Neural cell (in vitro differentiated cells): ENCODE measurements at regions not wholly inside any gene's neighbourhood (a gene's known extent, or its start where the extent isn't known, plus 50 kb on each side); places are given as distances from the start of the nearest gene placed in this dataset.

Source experiments
- H2AFZ ChIP-seq: fragments of 200-600, 300-800 bp; sonication (generic), shearing (Covaris generic); 2 replicates; pipeline ENCODE4 v1.6.0; 2014; ENCODE audit warnings: low read depth, mild to moderate bottlenecking, antibody characterized with exemption, low read length, moderate library complexity
- H3F3A ChIP-seq: fragments of 200-600 bp; shearing (Covaris generic); 2 replicates; pipeline ENCODE4 v1.6.1; 2016; ENCODE audit warnings: mild to moderate bottlenecking, moderate library complexity, mixed read lengths, antibody characterized with exemption, low read length; ENCODE audit not compliant: insufficient read depth, poor library complexity, severe bottlenecking
- H3K27ac ChIP-seq: fragments of 200-600, 300-800 bp; sonication (generic), shearing (Covaris generic); 2 replicates; pipeline ENCODE4 v1.5.1; 2014; ENCODE audit warnings: mild to moderate bottlenecking, low read length, moderate library complexity
- H3K27me3 ChIP-seq: fragments of 300-800, 200-600 bp; sonication (generic), shearing (Covaris generic); 2 replicates; pipeline ENCODE4 v1.6.0; 2014; ENCODE audit warnings: mild to moderate bottlenecking, low read depth, low read length, moderate library complexity; ENCODE audit not compliant: insufficient read depth
- H3K36me3 ChIP-seq: fragments of 300-800, 200-600 bp; sonication (generic), shearing (Covaris generic); 2 replicates; pipeline ENCODE4 v1.5.1; 2014; ENCODE audit warnings: mild to moderate bottlenecking, antibody characterized with exemption, low read length, moderate library complexity; ENCODE audit not compliant: insufficient read depth
- H3K4me2 ChIP-seq: fragments of 300-800, 200-600 bp; sonication (generic), shearing (Covaris generic); 2 replicates; pipeline ENCODE4 v1.6.0; 2014; ENCODE audit warnings: mild to moderate bottlenecking, low read length
- H3K4me3 ChIP-seq: fragments of 300-800, 200-600 bp; sonication (generic), shearing (Covaris generic); 2 replicates; pipeline ENCODE4 v1.5.1; 2014; ENCODE audit warnings: mild to moderate bottlenecking, low read length, moderate library complexity
- H3K79me2 ChIP-seq: fragments of 200-600 bp; shearing (Covaris generic); replicated peaks from 2 replicates; pipeline ENCODE4 v1.6.0; 2014; ENCODE audit warnings: mild to moderate bottlenecking, low read length, moderate library complexity; ENCODE audit not compliant: insufficient read depth
- H3K9ac ChIP-seq: fragments of 300-800, 200-600 bp; sonication (generic), shearing (Covaris generic); 2 replicates; pipeline ENCODE4 v1.6.1; 2016; ENCODE audit warnings: mild to moderate bottlenecking, low read length, mixed read lengths
- H3K9me2 ChIP-seq: fragments of 200-600 bp; shearing (Covaris generic); 2 replicates; pipeline ENCODE4 v1.6.1; 2016; ENCODE audit warnings: mild to moderate bottlenecking, low read length, mixed read lengths; ENCODE audit not compliant: insufficient read depth
- H3K9me3 ChIP-seq: fragments of 200-600, 300-800 bp; sonication (generic), shearing (Covaris generic); 2 replicates; pipeline ENCODE4 v1.6.1; 2016; ENCODE audit warnings: mild to moderate bottlenecking, mixed run types, low read length, moderate library complexity, mixed read lengths
- H4K20me1 ChIP-seq: fragments of 200-600 bp; shearing (Covaris generic); 2 replicates; pipeline ENCODE4 v1.6.1; 2016; ENCODE audit warnings: mild to moderate bottlenecking, mixed run types; ENCODE audit not compliant: insufficient read depth
- CTCF ChIP-seq: fragments of 450-650 bp; IDR thresholded peaks from 2 replicates; pipeline ENCODE4 v1.5.1; 2014; ENCODE audit warnings: antibody characterized with exemption, mild to moderate bottlenecking, moderate library complexity; ENCODE audit not compliant: poor library complexity, severe bottlenecking
- EP300 ChIP-seq: fragments of 450-650 bp; conservative IDR thresholded peaks from 2 replicates; pipeline ENCODE4 v1.6.1; 2014; ENCODE audit warnings: antibody characterized with exemption, mild to moderate bottlenecking, moderate library complexity; ENCODE audit not compliant: poor library complexity, severe bottlenecking
- EZH2 ChIP-seq: fragments of 200-600, 300-800 bp; shearing (Covaris generic), sonication (generic); IDR thresholded peaks from 2 replicates; pipeline ENCODE4 v1.6.1; 2014; ENCODE audit warnings: antibody characterized with exemption, low read length, borderline replicate concordance, mild to moderate bottlenecking; ENCODE audit not compliant: insufficient read depth, poor library complexity, severe bottlenecking
- MXI1 ChIP-seq: fragments of 450-650 bp; conservative IDR thresholded peaks from 2 replicates; pipeline ENCODE4 v1.6.1; 2014; ENCODE audit warnings: antibody characterized with exemption, mild to moderate bottlenecking; ENCODE audit not compliant: poor library complexity, severe bottlenecking
- POLR2AphosphoS5 ChIP-seq: IDR thresholded peaks from 2 replicates; pipeline ENCODE4 v1.6.1; 2012
- SMC3 ChIP-seq: fragments of 450-650 bp; conservative IDR thresholded peaks from 2 replicates; pipeline ENCODE4 v1.6.1; 2014; ENCODE audit warnings: antibody characterized with exemption, mild to moderate bottlenecking, moderate library complexity; ENCODE audit not compliant: poor library complexity
- TAF1 ChIP-seq: IDR thresholded peaks from 2 replicates; pipeline ENCODE4 v1.6.1; 2012; ENCODE audit warnings: low read depth
- TF ChIP-seq, protein P1 (sequence below): IDR thresholded peaks from 2 replicates; pipeline ENCODE4 v1.6.1; 2012; ENCODE audit warnings: borderline replicate concordance

DNA sequence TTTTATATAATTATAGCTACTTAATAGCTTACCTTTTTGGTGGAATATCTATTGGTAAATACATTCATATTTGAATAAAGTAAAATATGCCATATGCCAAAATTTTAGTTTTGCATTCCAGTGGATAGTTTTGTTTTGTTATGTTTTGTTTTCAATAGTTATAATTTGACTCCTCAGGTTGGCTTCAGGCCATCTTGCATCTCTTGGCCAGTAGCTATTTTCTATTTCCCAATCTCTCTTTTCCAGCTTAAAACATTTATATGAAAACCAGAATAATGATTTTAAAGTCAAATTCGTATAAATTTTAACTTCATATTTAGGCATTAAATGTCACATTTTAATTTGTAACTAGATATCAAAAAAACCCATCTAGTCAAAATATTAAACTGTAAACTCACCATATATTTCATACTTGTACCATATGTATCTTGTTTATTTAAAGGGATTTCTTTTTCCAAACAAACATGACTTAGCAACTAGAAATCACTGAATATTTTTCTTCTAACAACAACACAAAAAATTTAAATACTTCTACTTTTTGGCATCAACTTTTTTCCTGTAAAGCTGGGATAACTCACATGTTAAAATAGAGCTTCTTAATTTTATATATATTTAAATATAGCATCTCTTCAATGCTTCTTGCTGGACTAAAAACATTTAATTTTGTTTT is 1209.6 kb downstream of the PCDH7 start (continued):
- TF ChIP-seq, protein P1, sequence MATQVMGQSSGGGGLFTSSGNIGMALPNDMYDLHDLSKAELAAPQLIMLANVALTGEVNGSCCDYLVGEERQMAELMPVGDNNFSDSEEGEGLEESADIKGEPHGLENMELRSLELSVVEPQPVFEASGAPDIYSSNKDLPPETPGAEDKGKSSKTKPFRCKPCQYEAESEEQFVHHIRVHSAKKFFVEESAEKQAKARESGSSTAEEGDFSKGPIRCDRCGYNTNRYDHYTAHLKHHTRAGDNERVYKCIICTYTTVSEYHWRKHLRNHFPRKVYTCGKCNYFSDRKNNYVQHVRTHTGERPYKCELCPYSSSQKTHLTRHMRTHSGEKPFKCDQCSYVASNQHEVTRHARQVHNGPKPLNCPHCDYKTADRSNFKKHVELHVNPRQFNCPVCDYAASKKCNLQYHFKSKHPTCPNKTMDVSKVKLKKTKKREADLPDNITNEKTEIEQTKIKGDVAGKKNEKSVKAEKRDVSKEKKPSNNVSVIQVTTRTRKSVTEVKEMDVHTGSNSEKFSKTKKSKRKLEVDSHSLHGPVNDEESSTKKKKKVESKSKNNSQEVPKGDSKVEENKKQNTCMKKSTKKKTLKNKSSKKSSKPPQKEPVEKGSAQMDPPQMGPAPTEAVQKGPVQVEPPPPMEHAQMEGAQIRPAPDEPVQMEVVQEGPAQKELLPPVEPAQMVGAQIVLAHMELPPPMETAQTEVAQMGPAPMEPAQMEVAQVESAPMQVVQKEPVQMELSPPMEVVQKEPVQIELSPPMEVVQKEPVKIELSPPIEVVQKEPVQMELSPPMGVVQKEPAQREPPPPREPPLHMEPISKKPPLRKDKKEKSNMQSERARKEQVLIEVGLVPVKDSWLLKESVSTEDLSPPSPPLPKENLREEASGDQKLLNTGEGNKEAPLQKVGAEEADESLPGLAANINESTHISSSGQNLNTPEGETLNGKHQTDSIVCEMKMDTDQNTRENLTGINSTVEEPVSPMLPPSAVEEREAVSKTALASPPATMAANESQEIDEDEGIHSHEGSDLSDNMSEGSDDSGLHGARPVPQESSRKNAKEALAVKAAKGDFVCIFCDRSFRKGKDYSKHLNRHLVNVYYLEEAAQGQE, result no peak

DNA sequence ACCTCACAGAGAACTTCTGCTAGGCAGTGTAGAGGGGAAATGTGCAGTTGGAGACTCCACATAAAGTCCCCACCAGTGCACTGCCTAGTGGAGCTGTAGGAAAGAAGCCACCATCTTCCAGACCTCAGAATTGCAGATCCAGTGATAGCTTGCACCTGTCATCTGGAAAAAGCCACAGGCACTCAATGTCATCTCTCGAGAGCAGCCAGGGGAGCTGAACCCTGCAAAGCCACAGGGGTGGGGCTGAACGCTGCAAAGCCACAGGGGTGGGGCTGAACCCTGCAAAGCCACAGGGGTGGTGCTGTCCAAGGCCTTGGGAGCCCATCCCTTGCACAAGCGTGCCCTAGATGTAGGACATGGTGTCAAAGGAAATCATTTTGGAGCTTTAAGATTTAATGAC is 1226.3 kb downstream of the PCDH7 start:
- Histone ChIP-seq H3K9me2 (no peaks in the 10 kb centered on the region), H3K4me3 (no peak overlapping the region), H3K9ac (no peak overlapping the region), H3K9me3 (no peaks in the 10 kb centered on the region), H3K27me3 (no peaks in the 10 kb centered on the region), H3K27ac (no peak overlapping the region), H3K79me2 (no peaks in the 10 kb centered on the region), H3K36me3 (no peaks in the 10 kb centered on the region), H3F3A (no peaks in the 10 kb centered on the region), H2AFZ (no peak overlapping the region), H3K4me2 (no peak overlapping the region), H4K20me1 (no peaks in the 10 kb centered on the region)
- TF ChIP-seq EP300 (no peak), SMC3 (no peak), TAF1 (no peak), CTCF (no peak), EZH2 (no peak), MXI1 (no peak), POLR2AphosphoS5 (no peak)
- TF ChIP-seq, protein P1, result no peak
